Body of pancreas (tissue), 4 donors: ENCODE measurements at regions not wholly inside any gene's neighbourhood (a gene's known extent, or its start where the extent isn't known, plus 50 kb on each side); places are given as distances from the start of the nearest gene placed in this dataset.

ENCODE experiments used
- ATAC-seq: fragments of 150-250 bp; one replicate; pipeline ENCODE4 v1.9.1; 2016
- DNase-seq, 4 donors: peaks; one replicate each; pipeline ENCODE4 v3.0.0-alpha.2; 2019
- H3K27ac ChIP-seq, 4 donors: fragments of 200-600 bp; sonication (generic); 1 replicate in 3 of 4; 2 replicates in 1 of 4; pipeline versions ENCODE4 v1.5.1 to v1.6.1; 2016 to 2019; ENCODE audit warnings: mild to moderate bottlenecking in 1 of 4, mixed read lengths in 1 of 4, moderate library complexity in 1 of 4
- H3K27me3 ChIP-seq, 2 donors: fragments of 200-600 bp; sonication (generic); one replicate each; pipeline ENCODE4 v1.6.0; 2016; ENCODE audit warnings: mild to moderate bottlenecking in 1 of 2
- H3K36me3 ChIP-seq, 2 donors: fragments of 200-600 bp; sonication (generic); replicated peaks in 1 of 2; 2 replicates each; pipeline ENCODE4 v1.5.1; 2016; ENCODE audit warnings: low read depth in 2 of 2; ENCODE audit not compliant: insufficient read depth in 1 of 2
- H3K4me1 ChIP-seq: fragments of 200-600 bp; sonication (generic); one replicate; pipeline ENCODE4 v1.6.0; 2016
- H3K4me3 ChIP-seq, 2 donors: fragments of 200-600 bp; sonication (generic); 1 replicate in 1 of 2; 2 replicates in 1 of 2; pipeline ENCODE4 v1.5.1; 2016 to 2019
- H3K9me3 ChIP-seq, 3 donors: fragments of 200-600 bp; sonication (generic); 1 replicate in 2 of 3; 2 replicates in 1 of 3; pipeline ENCODE4 v1.5.1; 2016
- CTCF ChIP-seq, 7 experiments: fragments of 450-650 bp in 4 of 7; fragments of 200-600 bp in 3 of 7; sonication (generic) in 3 of 7; IDR thresholded peaks; one replicate each; pipeline ENCODE4 v1.5.1; 2016 to 2019; ENCODE audit warnings: antibody characterized with exemption in 7 of 7
- POLR2A ChIP-seq, 3 donors: fragments of 450-650 bp; IDR thresholded peaks; one replicate each; pipeline ENCODE4 v1.6.1; 2016; ENCODE audit warnings: antibody characterized with exemption in 3 of 3, mild to moderate bottlenecking in 2 of 3
- WGBS, 2 donors: methylation state at CpG; one replicate each; pipeline ENCODE4 v1.1.5; 2017; 5-methylcytosine and 5-hydroxymethylcytosine counted together
- intact Hi-C: fragments of 100-400 bp; cut with DNase I; formaldehyde crosslinking; loops from one replicate; pipeline ENCODE4 v1.15.1; 2023

- Histone ChIP-seq H3K27ac (no peak overlapping the region), H3K4me3 (no peak overlapping the region), H3K9me3 (no peaks in the 10 kb centered on the region), H3K4me1 (no peaks in the 10 kb centered on the region), H3K36me3 (no peaks in the 10 kb centered on the region), H3K27me3 (no peaks in the 10 kb centered on the region)
- DNase-seq: no peak
- intact Hi-C loops: no loop called here
- no peak for ATAC-seq
- 59 to 63% methylated on average over 2 of the region's 2 CpGs for WGBS, 2 donors
- no peak for TF ChIP-seq POLR2A (IDR thresholded peaks at IDR 0.05)
- TF ChIP-seq CTCF (IDR thresholded peaks at IDR 0.05): no peak
Measured at GRCh38 chr11:121711236-121711635, 258.5 kb upstream of the SORL1-AS1 start.

DNA sequence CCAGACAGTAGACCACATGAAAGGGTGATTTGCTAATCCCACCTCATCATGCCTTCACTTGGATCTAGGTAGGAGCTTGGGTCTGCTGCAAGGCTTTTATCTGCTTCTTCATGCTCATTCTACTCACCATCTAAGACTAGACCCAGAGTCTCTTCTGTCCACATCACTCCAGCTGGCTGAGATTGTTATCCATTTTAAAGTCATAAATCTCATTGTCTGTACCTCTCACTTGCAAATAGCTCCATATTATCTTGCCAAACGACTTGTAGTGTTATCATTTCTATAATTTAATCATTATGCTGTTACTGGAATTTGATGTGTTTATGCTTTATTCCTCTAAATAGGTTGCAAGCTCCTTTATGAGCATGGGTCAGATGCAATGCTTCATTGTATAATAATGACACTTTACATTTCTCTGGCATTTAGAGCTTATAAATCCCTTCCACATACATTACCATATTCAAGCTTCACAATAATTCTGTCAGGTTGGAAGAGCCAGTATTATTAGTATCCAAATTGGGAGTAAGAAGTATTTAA, 254.2 kb upstream of the SORL1-AS1 start:
- TF ChIP-seq POLR2A (IDR thresholded peaks at IDR 0.05) (no peak), CTCF (IDR thresholded peaks at IDR 0.05) (no peak)
- no peaks in the 10 kb centered on the region for H3K36me3 ChIP-seq
- no peak overlapping the region for H3K27ac ChIP-seq
- H3K9me3 ChIP-seq: no peaks in the 10 kb centered on the region
- intact Hi-C loops: no loop called here
- no peak for DNase-seq
- H3K4me3 ChIP-seq: no peak overlapping the region
- ATAC-seq: no peak
- 19% methylated on average over 1 of the region's 1 CpG for WGBS, 2 donors
- H3K4me1 ChIP-seq: no peaks in the 10 kb centered on the region
- H3K27me3 ChIP-seq: no peaks in the 10 kb centered on the region

DNA sequence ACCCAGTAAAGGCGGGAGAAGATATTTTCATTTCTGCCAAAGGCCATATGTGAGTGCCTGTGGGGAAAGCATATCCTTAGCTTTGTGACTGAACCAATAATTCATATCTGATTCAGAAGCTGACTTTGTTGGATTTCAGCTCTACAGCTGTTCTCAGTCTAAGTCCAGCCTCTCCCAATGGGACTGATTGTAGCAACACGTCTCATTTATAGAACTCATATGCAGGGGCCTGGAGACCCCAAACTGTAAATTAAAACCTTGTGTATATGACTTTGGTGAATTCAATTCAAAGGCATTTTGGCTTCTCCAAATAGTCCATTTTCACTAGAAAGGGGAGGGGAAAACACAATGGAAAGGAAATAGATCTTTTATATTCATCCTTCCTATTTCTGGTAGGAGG, 250.4 kb upstream of the SORL1-AS1 start:
- H3K27me3 ChIP-seq: no peaks in the 10 kb centered on the region
- H3K4me1 ChIP-seq: no peaks in the 10 kb centered on the region
- no peak overlapping the region for H3K27ac ChIP-seq
- no peak for DNase-seq
- H3K36me3 ChIP-seq: no peaks in the 10 kb centered on the region
- ATAC-seq: no peak
- intact Hi-C loops: no loop called here
- TF ChIP-seq CTCF (IDR thresholded peaks at IDR 0.05): no peak
- TF ChIP-seq POLR2A (IDR thresholded peaks at IDR 0.05): no peak
- 48 to 56% methylated on average over 2 of the region's 2 CpGs for WGBS, 2 donors
- H3K9me3 ChIP-seq: no peaks in the 10 kb centered on the region
- no peak overlapping the region for H3K4me3 ChIP-seq

DNA sequence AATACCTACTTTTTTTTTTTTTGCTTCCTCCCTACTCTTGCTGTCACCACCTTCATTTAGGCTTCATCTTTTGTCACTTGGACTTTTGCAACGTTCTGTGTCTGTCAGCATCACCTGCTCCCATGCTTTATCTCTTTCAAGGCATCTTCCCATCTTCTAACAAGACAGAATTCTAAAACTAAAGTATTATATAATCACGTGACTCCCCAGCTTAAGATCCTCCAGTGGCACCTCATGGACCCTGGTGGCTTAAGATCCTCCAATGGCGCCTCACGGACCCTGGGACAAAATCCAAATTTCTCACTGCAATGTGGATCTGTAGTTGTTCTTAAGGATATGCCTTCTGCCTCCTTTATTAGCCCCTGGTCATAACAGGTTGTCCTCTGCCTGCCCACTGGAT, 248.2 kb upstream of the SORL1-AS1 start:
- Histone ChIP-seq H3K27ac (no peak overlapping the region), H3K4me3 (no peak overlapping the region), H3K27me3 (no peaks in the 10 kb centered on the region), H3K4me1 (peaks cover 7% of the 10 kb centered on the region), H3K9me3 (no peaks in the 10 kb centered on the region), H3K36me3 (no peaks in the 10 kb centered on the region)
- intact Hi-C loops: no loop called here
- WGBS, 2 donors: 45 to 50% methylated on average over 4 of the region's 4 CpGs
- TF ChIP-seq CTCF (IDR thresholded peaks at IDR 0.05) (no peak), POLR2A (IDR thresholded peaks at IDR 0.05) (no peak)
- no peak for DNase-seq
- no peak for ATAC-seq

DNA sequence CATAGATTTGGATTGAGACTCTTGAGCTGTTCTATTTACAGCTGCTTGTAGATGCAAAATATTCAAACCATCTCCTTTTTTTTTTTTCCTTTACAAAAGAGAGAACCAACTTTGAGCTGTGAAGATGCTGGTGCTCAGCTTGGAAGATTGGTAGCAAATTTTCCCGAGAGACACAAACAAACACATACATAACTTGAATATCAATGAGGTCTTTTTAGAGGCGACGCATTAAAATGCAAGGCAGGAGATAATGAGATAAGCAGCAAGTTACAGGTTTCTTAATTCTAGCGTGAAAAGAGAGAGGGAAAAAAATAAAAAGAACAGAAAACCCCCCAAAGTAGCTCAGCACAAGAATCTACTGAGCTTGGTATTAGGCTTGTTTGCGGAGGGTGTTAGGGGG, 247.0 kb upstream of the SORL1-AS1 start:
- peaks cover 11% of the 10 kb centered on the region for H3K4me1 ChIP-seq
- ATAC-seq: no peak
- WGBS, 2 donors: 61 to 65% methylated on average over 5 of the region's 5 CpGs
- TF ChIP-seq POLR2A (IDR thresholded peaks at IDR 0.05) (no peak), CTCF (IDR thresholded peaks at IDR 0.05) (no peak)
- H3K27me3 ChIP-seq: no peaks in the 10 kb centered on the region
- H3K9me3 ChIP-seq: no peaks in the 10 kb centered on the region
- no peaks in the 10 kb centered on the region for H3K36me3 ChIP-seq
- intact Hi-C loops: no loop called here
- H3K4me3 ChIP-seq: no peak overlapping the region
- no peak overlapping the region for H3K27ac ChIP-seq
- DNase-seq: no peak
